Right lobe of liver (tissue), 6 donors: ENCODE measurements at regions not wholly inside any gene's neighbourhood (a gene's known extent, or its start where the extent isn't known, plus 50 kb on each side); places are given as distances from the start of the nearest gene placed in this dataset.
A peak's percentile ranks its signal among the peaks of the same experiment; 100 is the strongest.
"Not testable (repeated sequence)": the region's sequence is repeated elsewhere in the genome, so short reads cannot be mapped to it uniquely, and the experiment has no call there.

Source experiments
- ATAC-seq, 4 donors: fragments of 200-7000 bp; cut with Tn5 transposase; one replicate each; pipeline ENCODE4 v1.9.1; 2020; ENCODE audit warnings: mild to moderate bottlenecking in 4 of 4, moderate library complexity in 4 of 4
- DNase-seq, 3 donors: peaks; one replicate each; pipeline ENCODE4 v3.0.0-alpha.2; 2020
- H3K27ac ChIP-seq, 3 donors: fragments of 200-600 bp; one replicate each; pipeline ENCODE4 v1.8.0; 2022
- H3K27me3 ChIP-seq, 2 donors: fragments of 200-600 bp; one replicate each; pipeline ENCODE4 v1.8.0; 2022
- H3K36me3 ChIP-seq, 4 donors: fragments of 200-600 bp; sonication (generic) in 1 of 4; one replicate each; pipeline versions ENCODE4 v1.5.1 to v1.8.0; 2017 to 2022; ENCODE audit warnings: control low read depth in 1 of 4
- H3K4me1 ChIP-seq, 4 donors: fragments of 200-600 bp; sonication (generic) in 1 of 4; one replicate each; pipeline versions ENCODE4 v1.5.1 to v1.8.0; 2017 to 2022; ENCODE audit warnings: control low read depth in 1 of 4
- H3K4me3 ChIP-seq, 3 donors: fragments of 200-600 bp; one replicate each; pipeline ENCODE4 v1.8.0; 2022
- H3K9me3 ChIP-seq, 4 donors: fragments of 200-600 bp; sonication (generic) in 1 of 4; one replicate each; pipeline versions ENCODE4 v1.5.1 to v1.8.0; 2017 to 2022; ENCODE audit warnings: control low read depth in 1 of 4
- WGBS: methylation state at CpG from one replicate; pipeline ENCODE4 v1.1.6; 2018; ENCODE audit warnings: low coverage, low lambda C conversion rate; ENCODE audit not compliant: insufficient coverage; ENCODE audit errors: missing lambda C conversion rate; 5-methylcytosine and 5-hydroxymethylcytosine counted together
- intact Hi-C, 2 donors: fragments of 100-400 bp; cut with DNase I; formaldehyde crosslinking; loops; one replicate each; pipeline versions ENCODE4 v1.11.2 to v1.14.1; 2022
- donor health status: DM: no; HTN: yes; CAD: no.
- donor health status: DM: no; HTN: no; CAD: no.
- donor health status: DM: no; HTN: no; CAD: no.
- donor health status: DM: no; HTN: yes; CAD: no.
- donor health status: DM: no; HTN: yes; CAD: no.

GRCh38 chr16:21361045-21361444, 83.0 kb upstream of the CRYM start:
- DNase-seq, intact Hi-C loops, H3K9me3 ChIP-seq, H3K27ac ChIP-seq, H3K4me1 ChIP-seq, H3K4me3 ChIP-seq, ATAC-seq, H3K27me3 ChIP-seq, H3K36me3 ChIP-seq: not testable (repeated sequence)
- WGBS = 73% methylated on average over 3 of the region's 3 CpGs

GRCh38 chr16:21359513-21359912, 81.4 kb upstream of the CRYM start:
- H3K4me1 ChIP-seq, H3K9me3 ChIP-seq, H3K27ac ChIP-seq, H3K27me3 ChIP-seq, intact Hi-C loops, ATAC-seq, H3K36me3 ChIP-seq, H3K4me3 ChIP-seq, DNase-seq: not testable (repeated sequence)
- no CpG with 5 or more reads among the region's 12 CpGs for WGBS

GRCh38 chr16:21358261-21358795, 80.2 kb upstream of the CRYM start:
- 56% methylated on average over 8 of the region's 18 CpGs for WGBS
- intact Hi-C loops, H3K27me3 ChIP-seq, DNase-seq, H3K9me3 ChIP-seq, H3K27ac ChIP-seq, H3K4me1 ChIP-seq, H3K4me3 ChIP-seq, H3K36me3 ChIP-seq: not testable (repeated sequence)
- peak in 3 of 4 donors; percentile 22 to 43 (median 33) for ATAC-seq

- H3K9me3 ChIP-seq, H3K4me3 ChIP-seq, H3K36me3 ChIP-seq, H3K4me1 ChIP-seq, DNase-seq, H3K27me3 ChIP-seq, H3K27ac ChIP-seq, intact Hi-C loops: not testable (repeated sequence)
- peak; percentile 31 to 66 (median 60) for ATAC-seq
- 60% methylated on average over 4 of the region's 10 CpGs for WGBS
Measured at GRCh38 chr16:21356308-21356707, 78.2 kb upstream of the CRYM start.

- H3K27me3 ChIP-seq, H3K4me1 ChIP-seq, H3K27ac ChIP-seq, intact Hi-C loops, DNase-seq, ATAC-seq, H3K9me3 ChIP-seq, H3K4me3 ChIP-seq, H3K36me3 ChIP-seq: not testable (repeated sequence)
- 83% methylated on average over 3 of the region's 5 CpGs for WGBS
Measured at GRCh38 chr16:21351433-21351832, 73.3 kb upstream of the CRYM start.

- H3K36me3 ChIP-seq, H3K27me3 ChIP-seq, ATAC-seq, H3K4me1 ChIP-seq, H3K4me3 ChIP-seq, intact Hi-C loops, H3K27ac ChIP-seq, DNase-seq, H3K9me3 ChIP-seq: not testable (repeated sequence)
- 83% methylated on average over 3 of the region's 6 CpGs for WGBS
Measured at GRCh38 chr16:21350851-21351250, 72.8 kb upstream of the CRYM start.

- H3K9me3 ChIP-seq, intact Hi-C loops, DNase-seq, ATAC-seq, H3K27ac ChIP-seq, H3K4me3 ChIP-seq, H3K4me1 ChIP-seq, H3K27me3 ChIP-seq, H3K36me3 ChIP-seq: not testable (repeated sequence)
- WGBS = 0% methylated on average over 1 of the region's 13 CpGs
Measured at GRCh38 chr16:21349336-21349735, 71.2 kb upstream of the CRYM start.

- H3K4me1 ChIP-seq, H3K36me3 ChIP-seq, H3K9me3 ChIP-seq, intact Hi-C loops, DNase-seq, H3K4me3 ChIP-seq, ATAC-seq, H3K27ac ChIP-seq, H3K27me3 ChIP-seq: not testable (repeated sequence)
- WGBS = 65% methylated on average over 9 of the region's 9 CpGs
Measured at GRCh38 chr16:21348815-21349214, 70.7 kb upstream of the CRYM start.

- H3K4me3 ChIP-seq, H3K4me1 ChIP-seq, intact Hi-C loops, H3K27ac ChIP-seq, H3K9me3 ChIP-seq, H3K36me3 ChIP-seq, DNase-seq, H3K27me3 ChIP-seq: not testable (repeated sequence)
- ATAC-seq = peak in 3 of 4 donors; percentile 11 to 56 (median 34)
- no CpG with 5 or more reads among the region's 11 CpGs for WGBS
Measured at GRCh38 chr16:21347538-21347937, 69.4 kb upstream of the CRYM start.

GRCh38 chr16:21346756-21347491, 68.8 kb upstream of the CRYM start:
- H3K36me3 ChIP-seq, DNase-seq, ATAC-seq, H3K9me3 ChIP-seq, H3K4me3 ChIP-seq, intact Hi-C loops, H3K27ac ChIP-seq, H3K4me1 ChIP-seq, H3K27me3 ChIP-seq: not testable (repeated sequence)
- 65% methylated on average over 9 of the region's 25 CpGs for WGBS

- H3K27me3 ChIP-seq, intact Hi-C loops, ATAC-seq, H3K4me1 ChIP-seq, H3K4me3 ChIP-seq, DNase-seq, H3K36me3 ChIP-seq, H3K9me3 ChIP-seq, H3K27ac ChIP-seq: not testable (repeated sequence)
- 90% methylated on average over 8 of the region's 12 CpGs for WGBS
Measured at GRCh38 chr16:21344361-21344912, 66.3 kb upstream of the CRYM start.
